ENCODE measurements at regions not wholly inside any gene's neighbourhood (a gene's known extent, or its start where the extent isn't known, plus 50 kb on each side); places are given as distances from the start of the nearest gene placed in this dataset.
"Not testable (repeated sequence)": the region's sequence is repeated elsewhere in the genome, so short reads cannot be mapped to it uniquely, and the experiment has no call there.

DNA sequence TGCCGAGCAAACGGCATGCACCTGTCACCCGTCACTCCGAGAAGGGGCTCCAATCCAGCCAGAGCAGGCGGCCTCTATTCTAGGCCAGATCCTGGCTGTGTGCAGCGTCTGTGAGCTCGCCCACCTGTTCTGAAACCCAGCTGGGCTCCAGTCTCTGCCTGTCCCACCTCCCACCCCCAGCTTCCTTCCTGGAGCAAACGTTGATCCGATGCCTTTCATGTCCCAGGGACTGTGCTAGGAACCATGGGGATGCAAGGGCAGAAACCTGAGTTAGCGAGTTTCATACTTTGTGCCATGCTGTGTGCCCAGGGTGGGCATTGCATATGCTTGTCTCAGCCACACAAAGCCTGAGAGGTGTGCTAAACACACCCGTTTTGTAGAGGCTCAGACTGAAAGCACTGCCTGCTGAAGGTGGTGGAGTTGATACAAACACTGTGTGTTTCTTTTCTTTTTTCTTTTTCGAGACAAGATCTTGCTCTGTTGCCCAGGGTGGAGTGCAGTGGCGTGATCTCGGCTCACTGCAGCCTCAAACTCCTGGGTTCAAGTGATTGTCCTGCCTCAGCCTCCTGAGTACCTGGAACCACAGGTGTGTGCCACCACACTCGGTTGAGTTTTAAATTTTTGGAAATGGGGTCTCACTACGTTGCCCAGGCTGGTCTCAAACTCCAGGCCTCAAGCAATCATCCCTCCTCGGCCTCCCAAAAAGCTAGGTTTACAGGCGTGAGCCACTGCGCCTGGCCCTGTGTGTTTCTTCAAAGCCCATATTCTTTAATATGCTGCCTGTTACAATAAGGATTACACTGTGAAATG is 84.1 kb upstream of the MED13L start:
- no peak for DNase-seq (ENCODE audit: low read depth in 2 of 2)

DNA sequence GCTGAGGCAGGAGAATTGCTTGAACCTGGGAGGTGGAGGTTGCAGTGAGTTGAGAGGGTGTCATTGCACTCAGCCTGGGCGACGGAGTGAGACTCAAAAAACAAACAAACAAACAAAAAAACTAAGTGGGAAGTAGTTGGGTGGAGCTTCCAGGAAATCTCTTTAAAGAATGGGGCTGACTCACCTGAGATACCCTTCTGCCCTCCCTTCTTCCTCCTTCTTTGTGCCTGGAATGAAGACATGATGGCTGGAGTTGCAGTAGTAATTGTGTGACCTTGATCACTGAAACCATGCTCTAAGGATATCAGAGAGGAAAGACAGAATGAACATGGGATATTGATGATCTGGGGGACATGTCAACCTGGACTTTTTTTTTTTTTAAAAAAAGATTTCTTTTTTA is 87.6 kb upstream of the MED13L start:
- DNase-seq (ENCODE audit: low read depth in 2 of 2), result no peak

DNA sequence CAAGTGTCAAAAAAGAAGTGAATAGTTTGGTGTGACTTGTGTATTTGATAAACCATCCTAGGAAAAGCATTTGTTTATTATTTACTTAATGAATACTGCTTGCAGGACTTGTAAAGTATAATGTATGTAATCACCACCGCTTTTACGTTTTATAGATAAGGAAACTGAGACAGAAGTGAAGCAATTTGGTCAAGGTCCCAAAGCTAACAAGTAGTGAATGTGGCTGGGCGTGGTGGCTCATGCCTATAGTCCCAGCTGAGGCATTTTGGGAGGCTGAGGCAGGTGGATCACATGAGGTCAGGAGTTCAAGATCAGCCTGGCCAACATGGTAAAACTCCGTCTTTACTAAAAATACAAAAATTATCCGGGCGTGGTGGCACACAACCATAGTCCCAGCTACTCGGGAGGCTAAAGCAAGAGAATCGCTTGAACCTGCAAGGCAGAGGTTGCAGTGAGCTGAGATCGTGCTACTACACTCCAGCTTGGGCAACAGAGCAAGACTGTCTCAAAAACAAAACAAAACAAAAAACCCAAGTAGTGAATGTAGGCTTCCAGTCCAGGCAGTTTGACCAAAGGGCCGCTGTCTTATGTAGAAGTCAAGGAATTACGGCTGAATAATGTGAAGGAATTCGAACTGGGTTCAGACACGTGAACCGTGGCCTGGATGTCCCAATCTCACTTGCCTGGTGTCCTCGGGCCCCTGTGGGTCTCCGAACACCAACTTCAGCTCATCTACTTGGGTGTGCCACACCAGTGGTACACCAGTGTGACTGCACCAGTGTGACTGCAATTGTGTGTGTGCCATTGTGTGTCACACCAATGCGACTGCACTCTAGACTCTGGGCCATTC is 88.3 kb upstream of the MED13L start:
- DNase-seq (ENCODE audit: low read depth in 2 of 2), result no peak

DNA sequence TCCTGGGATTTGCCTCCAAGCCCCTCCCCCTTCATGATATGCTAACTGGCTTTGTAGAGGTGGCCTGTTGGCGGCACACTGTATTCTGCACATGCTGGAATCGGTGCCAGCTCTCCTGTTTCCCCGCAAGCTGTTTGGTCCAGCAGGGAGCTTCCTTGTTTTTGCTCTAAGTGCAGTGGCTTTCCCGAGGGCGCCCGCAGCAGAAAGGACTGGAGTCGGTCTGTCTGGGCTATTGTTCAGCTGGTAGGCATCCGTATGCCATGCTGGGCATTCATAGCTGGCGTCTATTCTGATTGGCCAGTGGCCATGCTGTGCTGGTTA is 88.9 kb upstream of the MED13L start:
- no peak for DNase-seq (ENCODE audit: low read depth in 2 of 2)

DNA sequence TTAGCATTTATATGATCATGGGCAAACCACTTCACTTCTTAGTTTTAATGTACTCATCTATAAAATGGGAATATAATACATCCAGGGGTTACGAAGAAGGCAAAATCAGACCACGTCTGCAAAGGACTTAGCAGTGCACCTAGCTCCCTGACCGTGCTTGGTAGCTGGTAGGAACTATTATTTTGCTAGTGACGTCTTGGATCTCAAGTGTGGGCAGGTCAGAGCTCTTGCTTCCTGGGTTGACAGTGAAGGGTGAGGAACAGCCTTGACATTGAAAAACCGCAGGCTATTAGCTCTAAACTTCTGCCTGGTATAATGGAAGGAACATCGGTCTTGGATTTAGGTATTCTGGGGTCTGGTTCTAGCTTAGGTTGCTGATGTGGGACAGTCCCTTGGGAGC is 89.3 kb upstream of the MED13L start:
- no peak for DNase-seq (ENCODE audit: low read depth in 2 of 2)

DNA sequence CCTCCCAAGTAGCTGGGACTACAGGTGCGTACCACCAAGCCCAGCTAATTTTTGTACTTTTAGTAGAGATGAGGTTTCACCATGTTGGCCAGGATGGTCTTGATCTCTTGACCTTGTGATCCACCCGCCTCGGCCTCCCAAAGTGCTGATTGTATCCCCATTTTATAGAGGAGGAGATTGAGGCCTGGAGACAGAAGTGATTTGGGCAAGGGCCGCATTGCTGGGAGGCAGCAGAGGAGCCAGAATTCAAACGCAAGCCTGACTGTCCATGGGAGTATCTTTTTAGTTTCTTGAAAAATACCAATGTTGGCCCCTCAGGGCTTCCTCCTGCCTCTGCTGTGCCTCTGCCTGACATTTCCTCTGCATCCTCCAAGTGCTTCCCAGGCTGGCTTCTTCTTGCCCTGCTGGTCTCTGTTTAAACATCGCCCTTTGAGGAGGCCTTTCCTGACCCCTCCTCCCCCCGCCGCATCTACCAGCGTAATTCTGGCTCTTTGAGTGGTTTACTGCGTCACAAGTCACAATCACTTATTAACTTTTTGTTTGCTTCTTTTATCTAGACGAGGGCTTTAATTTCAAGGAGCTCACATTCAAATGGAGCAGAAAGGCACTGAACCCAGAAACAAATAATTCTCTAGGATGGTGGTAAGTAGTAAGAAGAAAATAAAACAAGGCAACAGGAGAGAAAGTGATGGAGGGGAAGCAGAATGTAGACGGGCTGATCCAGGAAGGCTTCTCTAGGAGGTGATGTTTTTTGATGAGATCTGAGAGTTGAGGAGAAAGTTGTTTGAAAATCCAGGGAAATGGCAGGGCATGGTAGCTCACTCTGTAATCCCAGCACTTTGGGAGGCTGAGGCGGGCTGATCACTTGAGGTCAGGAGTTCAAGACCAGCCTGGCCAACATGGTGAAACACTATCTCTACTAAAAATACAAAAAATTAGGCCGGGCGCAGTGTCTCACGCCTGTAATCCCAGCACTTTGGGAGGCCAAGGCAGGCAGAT is 91.0 kb upstream of the MED13L start:
- DNase-seq (ENCODE audit: low read depth in 2 of 2), result no peak

DNA sequence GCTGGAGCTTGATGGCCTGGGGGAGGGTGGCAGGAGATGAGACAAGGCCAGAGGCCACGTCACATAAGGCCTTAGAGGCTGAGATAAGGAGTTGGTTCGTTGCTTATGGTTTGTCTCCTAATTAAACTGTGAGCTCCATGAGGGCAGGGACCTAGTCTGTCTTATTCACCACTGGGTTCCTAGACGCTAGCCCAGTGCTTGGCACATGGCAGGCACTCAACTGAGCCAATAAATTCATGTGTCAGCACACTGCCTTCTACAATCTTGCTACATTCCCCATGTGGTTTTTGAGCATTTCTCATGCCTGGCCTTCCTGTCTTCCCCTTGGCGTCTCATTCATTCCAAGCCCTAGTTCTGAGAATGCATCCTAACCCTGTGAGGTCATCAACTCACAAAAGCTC is 92.5 kb upstream of the MED13L start:
- no peak for DNase-seq (ENCODE audit: low read depth in 2 of 2)

DNA sequence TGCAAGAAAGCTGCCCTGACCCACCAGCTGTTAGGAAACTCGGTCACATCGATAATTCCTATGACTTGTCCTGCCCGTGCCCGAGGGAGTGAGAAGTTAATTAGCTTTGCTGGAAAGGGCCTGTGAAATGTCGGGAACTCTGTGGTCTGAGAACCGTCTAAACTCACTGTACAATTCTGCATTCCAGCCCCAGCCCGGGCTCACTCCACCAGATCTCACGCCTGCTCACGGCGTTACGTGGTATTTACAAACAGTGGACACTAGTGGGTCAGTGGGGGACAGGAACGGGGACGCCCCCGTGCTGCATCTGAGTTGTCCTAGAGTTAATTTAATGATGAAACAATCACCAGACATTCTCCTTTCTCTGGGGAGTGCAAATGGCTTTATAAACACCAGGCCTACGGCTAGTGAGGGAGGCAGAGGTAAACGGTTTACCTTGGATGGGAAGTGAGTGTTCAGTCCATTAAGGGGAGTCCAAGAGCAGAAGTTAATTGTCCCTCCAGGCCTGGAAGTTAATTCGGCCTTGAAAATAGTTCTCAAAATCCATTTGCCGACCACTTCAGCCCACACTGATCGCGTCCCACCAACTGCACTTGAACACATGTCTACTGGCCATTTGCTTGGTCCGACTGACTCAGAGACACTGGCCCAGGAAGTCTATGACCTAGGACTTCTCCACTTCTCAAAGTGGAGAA is 93.5 kb upstream of the MED13L start:
- no peak for DNase-seq (ENCODE audit: low read depth in 2 of 2)

DNA sequence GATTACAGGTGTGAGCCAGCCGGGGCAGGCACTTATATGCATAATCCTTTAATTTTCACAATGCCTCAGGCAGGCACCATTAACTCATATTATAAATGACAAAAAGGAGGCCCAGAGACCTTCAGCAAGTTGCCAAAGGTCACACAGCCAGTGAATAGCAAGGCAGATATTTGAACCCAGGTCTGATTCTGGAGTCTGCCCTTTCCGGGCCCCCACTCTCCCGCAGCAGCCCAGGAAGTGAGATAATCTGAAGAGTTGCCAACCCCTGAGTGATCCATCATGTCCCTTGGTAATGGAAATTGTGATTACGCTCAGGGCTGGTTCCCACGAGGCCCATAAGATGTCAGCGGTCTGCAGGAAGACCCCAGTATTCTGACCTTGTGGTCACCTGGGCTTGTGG is 95.3 kb upstream of the MED13L start:
- DNase-seq (ENCODE audit: low read depth in 2 of 2), result no peak

DNA sequence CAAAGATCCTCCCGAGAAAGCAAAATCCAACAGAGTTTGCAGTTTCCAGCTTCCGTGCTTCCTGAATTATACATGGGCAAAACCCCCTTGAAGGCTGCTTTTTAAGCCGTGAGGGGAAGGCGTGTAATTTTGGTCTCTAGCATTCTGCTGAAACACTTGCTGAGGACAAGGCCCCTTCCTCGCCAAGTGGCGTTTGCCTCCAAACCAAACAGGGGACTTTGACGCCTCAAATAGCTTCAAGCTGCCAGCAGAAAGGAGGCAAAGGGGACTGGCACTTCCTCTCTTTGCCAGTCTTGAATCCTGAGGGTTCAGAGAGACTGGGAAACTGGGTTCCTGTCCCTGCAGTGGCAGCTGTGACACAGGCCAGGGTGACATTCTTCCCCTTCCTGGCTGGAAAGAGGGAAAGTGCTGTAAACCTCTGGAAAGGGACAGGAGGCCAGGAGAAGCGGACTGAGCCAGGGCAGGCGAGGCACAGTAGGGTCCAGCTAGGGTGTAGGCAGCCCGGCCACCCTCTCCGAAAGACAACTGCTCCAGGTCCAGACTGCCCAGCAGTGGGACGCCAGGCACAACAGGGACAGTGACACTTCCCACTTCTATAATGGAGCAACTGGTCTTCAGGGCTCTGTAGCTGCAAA is 96.2 kb upstream of the MED13L start:
- DNase-seq (ENCODE audit: low read depth in 2 of 2), result no peak

DNA sequence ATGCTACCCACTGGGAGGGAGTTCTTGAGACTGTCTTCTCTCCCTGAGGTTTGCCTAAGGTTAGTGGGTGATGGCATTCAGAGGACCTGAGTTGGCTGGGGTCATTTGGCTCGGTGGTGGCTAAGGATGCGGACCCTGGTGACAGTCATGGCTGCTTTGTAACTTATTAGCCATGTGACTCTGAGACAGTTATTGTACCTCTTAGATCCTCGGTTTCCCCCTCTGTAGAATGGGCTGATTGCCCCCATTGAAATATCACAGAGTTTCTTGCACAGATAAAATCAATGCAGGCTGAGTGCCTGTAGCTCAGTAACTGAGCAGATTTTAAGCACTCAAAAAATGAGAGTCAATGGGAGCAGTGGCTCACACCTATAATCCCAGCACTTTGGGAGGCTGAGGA is 96.7 kb upstream of the MED13L start:
- no peak for DNase-seq (ENCODE audit: low read depth in 2 of 2)

DNA sequence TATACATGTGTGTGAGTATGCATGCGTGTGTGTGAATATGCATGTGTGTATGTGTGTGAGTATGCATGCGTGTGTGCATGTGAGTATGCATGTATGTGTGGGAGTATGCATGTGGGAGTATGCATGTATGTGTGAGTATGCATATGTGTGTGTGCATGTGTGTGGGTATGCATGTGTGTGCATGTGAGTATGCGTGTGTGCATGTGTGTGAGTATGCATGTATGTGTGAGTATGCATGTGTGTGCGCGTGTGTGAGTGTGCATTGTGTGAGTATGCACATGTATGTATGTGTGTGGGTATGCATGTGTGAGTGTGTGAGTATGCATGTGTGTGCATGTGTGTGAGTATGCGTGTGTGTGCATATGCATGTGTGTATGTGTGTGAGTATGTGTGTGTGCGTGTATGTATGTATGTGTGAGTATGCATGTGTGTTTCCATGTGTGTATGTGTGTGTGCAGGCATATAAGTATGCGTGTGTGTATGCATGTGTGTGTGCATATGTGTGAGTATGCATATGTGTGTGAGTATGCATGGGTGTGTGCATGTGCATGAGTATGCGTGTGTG is 97.9 kb upstream of the MED13L start:
- DNase-seq (ENCODE audit: low read depth in 2 of 2), result no peak

DNA sequence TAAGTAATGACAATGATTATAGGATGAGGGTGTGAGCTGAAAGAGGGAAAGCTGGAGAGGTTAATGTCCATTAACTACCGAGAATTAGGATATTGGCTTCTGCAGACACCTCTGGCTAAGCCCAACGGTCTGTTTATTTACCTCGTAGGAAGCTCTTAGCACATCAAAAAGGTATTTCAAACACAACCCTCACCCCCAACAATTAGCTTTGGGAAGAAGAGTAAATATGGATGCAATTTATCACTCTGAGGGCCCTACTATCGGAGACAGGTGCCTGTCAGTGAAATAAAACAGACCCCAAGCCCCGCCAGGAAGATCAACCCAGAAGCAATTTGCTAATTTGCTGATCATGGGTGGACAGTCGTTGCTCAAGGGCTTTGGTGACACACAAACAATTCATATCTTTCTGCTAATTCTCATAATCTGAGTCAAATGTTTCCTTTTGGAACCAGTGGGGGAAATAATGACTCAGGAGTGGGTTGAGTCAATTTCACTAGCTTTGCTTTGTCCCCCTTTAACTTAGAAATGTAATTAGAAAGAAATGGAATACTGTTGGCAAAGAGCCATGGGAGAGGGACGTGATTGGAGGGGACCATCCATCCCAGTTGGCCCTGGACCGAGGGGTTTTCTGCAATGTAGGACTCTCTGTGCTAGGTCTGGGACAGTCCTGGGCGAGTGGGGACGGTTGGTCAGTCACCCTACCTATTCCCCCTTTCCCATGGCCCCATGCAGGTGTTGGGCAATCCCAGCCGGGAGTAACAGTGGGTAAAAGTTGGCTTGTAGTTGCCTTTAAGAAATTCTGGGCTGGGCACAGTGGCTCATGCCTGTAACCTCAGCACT is 99.1 kb upstream of the MED13L start:
- DNase-seq (ENCODE audit: low read depth in 2 of 2), result no peak

DNA sequence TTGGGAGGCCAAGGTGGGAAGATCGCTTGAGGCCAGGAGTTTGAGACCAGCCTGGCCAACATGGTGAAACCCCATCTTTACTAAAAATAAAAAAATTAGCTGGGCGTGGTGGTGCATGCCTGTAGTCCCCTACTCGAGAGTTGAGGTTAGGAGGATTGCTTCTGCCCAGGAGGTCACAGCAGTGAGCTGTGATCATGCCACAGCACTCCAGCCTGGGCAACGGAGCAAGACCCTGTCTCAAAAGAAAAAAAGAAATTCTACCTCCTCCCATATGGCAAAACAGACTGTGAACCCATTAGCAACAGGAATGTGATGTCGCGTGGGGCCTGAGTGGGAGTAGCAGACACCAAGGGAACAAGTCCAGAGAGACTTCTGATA is 99.7 kb upstream of the MED13L start:
- not testable (repeated sequence) for DNase-seq (ENCODE audit: low read depth in 2 of 2)

DNA sequence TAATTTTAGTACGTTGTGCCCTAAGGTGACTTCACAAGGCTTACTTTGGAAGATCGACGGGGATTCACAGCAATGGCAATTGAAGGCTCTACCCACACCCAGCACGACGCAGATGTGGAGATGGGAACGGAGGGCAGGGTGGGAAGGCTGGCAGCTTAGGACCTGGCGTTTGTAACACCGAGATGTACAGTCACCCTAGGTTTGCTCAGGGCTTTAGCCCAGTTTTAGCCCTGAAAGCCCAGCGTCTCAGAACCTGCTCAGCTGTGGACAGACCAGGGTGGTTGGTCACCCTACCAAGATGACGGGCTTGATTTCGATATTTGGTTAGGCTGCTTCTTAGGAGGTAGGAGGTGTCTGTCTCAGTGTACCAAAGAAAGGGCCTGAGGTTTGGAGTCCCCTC is 100.5 kb upstream of the MED13L start:
- no peak for DNase-seq (ENCODE audit: low read depth in 2 of 2)

DNA sequence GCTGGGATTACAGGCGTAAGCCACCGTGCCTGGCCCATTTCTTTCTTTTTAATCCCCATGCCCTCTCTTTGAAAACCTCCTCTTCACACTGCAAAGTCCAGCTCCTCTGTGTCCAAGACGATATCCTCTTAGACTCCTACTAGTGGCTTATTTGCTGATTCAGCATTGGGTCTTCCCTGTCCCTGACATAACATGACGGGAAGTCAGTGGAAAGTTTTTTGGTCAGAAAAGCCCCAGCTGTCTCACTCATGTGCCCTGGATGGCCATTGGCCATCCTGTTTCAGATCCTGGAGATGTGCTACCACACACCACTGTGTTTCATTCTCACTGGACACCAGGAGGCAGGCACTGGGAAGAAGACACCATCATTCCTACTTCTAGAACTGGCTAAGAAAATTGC is 102.6 kb upstream of the MED13L start:
- no peak for DNase-seq (ENCODE audit: low read depth in 2 of 2)

DNA sequence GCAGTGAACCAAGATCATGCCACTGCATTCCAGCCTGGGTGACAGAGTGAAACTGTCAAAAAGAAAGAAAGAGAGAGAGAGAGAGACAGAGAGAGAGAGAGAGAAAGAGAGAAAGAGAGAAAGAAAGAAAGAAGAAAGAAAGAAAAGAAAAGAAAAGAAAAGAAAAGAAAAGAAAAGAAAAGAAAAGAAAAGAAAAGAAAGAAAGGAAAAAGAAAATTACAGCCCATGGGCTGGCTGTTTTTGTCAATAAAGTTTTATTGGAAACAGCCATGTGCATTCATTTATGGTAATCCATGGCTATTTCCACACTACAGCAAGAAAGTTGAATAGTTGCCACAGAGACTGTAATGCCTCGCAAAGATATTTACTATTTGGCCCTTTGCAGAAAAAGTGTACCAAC is 103.2 kb upstream of the MED13L start:
- DNase-seq (ENCODE audit: low read depth in 2 of 2), result not testable (repeated sequence)

DNA sequence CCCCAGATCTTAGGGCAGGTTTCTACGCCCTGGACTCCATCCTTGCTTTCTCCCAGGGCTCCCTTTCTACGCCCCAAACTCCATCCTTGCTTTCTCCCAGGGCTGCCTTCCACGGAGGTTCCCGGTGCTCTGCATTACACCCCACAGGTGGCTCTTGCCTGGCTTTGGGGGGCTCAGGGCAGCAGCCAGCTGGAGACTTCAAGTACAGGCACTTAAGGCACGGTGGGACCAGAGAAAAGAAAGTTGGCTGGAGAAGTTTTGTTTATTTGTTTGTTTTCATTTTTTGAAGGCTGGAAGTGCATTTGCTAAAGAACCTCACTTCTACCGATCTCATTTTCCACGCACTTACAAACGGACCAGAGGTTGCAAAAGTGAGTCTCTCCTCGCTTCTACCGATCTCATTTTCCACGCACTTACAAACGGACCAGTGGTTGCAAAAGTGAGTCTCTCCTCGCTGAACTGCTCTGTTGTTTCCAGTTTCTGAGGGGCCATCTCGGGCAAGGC is 103.8 kb upstream of the MED13L start:
- no peak for DNase-seq (ENCODE audit: low read depth in 2 of 2)
